Progenitor cell of endocrine pancreas (in vitro differentiated cells): ENCODE measurements at regions not wholly inside any gene's neighbourhood (a gene's known extent, or its start where the extent isn't known, plus 50 kb on each side); places are given as distances from the start of the nearest gene placed in this dataset.

Experiments
- DNase-seq: peaks from one replicate; pipeline ENCODE4 v3.0.0; 2021; ENCODE audit warnings: low spot score; ENCODE audit not compliant: unreplicated experiment
- H3K27ac Mint-ChIP-seq: 2 replicates; pipeline ENCODE4 v1.8.0; 2021; ENCODE audit warnings: mild to moderate bottlenecking, moderate library complexity, mixed read lengths
- H3K27me3 Mint-ChIP-seq: 2 replicates; pipeline ENCODE4 v1.8.0; 2021; ENCODE audit warnings: mixed read lengths
- H3K36me3 Mint-ChIP-seq: 2 replicates; pipeline ENCODE4 v1.8.0; 2022; ENCODE audit warnings: mixed read lengths; ENCODE audit not compliant: insufficient read depth
- H3K4me1 Mint-ChIP-seq: 2 replicates; pipeline ENCODE4 v1.8.0; 2021; ENCODE audit warnings: low read depth, mixed read lengths
- H3K4me3 Mint-ChIP-seq: 2 replicates; pipeline ENCODE4 v1.8.0; 2021; ENCODE audit warnings: low read depth, mild to moderate bottlenecking, moderate library complexity, mixed read lengths
- H3K9me3 Mint-ChIP-seq: 2 replicates; pipeline ENCODE4 v1.8.0; 2021; ENCODE audit warnings: low read depth, mixed read lengths
- TF ChIP-seq, protein P1 (sequence below): fragments of 200-600 bp; sonication (generic); IDR thresholded peaks from one replicate; pipeline ENCODE4 v1.5.0; 2021; ENCODE audit warnings: antibody characterized with exemption, mild to moderate bottlenecking; ENCODE audit not compliant: unreplicated experiment

DNA sequence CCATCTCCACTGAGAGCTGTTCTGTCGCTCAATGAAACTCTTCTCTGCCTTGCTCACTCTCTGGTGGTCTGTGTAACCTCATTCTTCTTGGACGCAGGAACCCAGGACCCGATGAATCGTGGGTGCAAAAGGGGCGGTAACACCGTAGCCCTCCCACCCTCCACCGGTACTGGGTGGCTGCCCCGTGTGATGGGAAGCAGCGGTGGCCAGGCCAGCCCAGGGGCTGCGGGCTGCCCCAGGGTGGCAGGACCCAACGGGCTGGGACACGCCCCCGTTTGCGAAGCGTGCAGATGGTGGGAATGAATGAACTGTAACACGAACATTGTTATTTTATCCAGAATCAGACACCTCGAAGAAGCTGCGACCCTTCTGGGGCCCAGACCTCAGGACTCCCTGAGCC is 92.3 kb upstream of the BACE2 start:
- peaks cover 7% of the 10 kb centered on the region for H3K4me1 Mint-ChIP-seq
- H3K27ac Mint-ChIP-seq = no peak overlapping the region
- H3K27me3 Mint-ChIP-seq = peaks cover 7% of the 10 kb centered on the region
- TF ChIP-seq, protein P1, sequence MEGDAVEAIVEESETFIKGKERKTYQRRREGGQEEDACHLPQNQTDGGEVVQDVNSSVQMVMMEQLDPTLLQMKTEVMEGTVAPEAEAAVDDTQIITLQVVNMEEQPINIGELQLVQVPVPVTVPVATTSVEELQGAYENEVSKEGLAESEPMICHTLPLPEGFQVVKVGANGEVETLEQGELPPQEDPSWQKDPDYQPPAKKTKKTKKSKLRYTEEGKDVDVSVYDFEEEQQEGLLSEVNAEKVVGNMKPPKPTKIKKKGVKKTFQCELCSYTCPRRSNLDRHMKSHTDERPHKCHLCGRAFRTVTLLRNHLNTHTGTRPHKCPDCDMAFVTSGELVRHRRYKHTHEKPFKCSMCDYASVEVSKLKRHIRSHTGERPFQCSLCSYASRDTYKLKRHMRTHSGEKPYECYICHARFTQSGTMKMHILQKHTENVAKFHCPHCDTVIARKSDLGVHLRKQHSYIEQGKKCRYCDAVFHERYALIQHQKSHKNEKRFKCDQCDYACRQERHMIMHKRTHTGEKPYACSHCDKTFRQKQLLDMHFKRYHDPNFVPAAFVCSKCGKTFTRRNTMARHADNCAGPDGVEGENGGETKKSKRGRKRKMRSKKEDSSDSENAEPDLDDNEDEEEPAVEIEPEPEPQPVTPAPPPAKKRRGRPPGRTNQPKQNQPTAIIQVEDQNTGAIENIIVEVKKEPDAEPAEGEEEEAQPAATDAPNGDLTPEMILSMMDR = no peak
- H3K4me3 Mint-ChIP-seq = no peak overlapping the region
- no peaks in the 10 kb centered on the region for H3K36me3 Mint-ChIP-seq
- no peaks in the 10 kb centered on the region for H3K9me3 Mint-ChIP-seq
- DNase-seq = no peak

DNA sequence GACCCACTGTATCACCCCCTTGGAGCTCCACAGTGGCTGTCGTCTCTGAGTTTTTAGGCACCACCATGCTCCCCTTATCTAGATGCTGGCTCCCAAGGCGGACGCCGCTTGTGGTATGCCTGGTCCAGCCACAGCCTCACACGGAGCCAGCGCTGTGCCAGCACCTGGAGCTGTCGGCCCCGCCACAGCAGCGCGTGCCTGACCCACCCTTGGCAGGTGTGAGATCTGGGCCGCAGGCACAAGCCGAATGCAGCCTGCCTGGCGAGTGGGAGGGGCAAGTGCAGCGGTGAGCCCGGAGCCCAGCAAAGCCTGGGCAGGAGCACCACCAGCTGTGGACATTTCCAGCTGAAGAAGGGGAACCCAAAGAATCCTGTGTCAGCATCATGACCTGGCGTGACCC is 91.9 kb upstream of the BACE2 start:
- no peaks in the 10 kb centered on the region for H3K9me3 Mint-ChIP-seq
- H3K27ac Mint-ChIP-seq = no peak overlapping the region
- peaks cover 8% of the 10 kb centered on the region for H3K4me1 Mint-ChIP-seq
- TF ChIP-seq, protein P1 = no peak
- peaks cover 7% of the 10 kb centered on the region for H3K27me3 Mint-ChIP-seq
- H3K4me3 Mint-ChIP-seq = no peak overlapping the region
- H3K36me3 Mint-ChIP-seq = no peaks in the 10 kb centered on the region
- no peak for DNase-seq

DNA sequence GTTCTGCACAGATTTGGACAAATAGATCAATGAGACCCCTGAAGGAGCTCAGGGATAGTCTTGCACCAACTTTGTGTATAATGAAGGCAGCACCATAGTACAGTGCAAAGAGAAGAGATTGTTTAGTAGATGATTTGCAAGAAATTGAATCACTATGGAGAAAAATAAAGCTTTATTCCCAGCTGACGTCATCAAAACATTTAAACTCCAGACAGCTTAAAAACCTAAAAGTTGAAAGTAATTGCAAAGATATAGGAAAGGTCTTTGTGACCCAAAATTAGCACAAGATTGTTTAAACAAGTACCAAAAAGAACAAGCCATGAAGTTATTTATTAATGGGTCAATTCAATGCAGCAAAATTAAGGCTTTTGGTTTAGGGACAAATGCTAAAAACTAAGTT is 88.8 kb upstream of the BACE2 start:
- Mint-ChIP-seq H3K9me3 (peaks cover 7% of the 10 kb centered on the region), H3K4me3 (no peak overlapping the region), H3K27ac (no peak overlapping the region), H3K4me1 (peaks cover 8% of the 10 kb centered on the region), H3K27me3 (peaks cover 7% of the 10 kb centered on the region), H3K36me3 (no peaks in the 10 kb centered on the region)
- TF ChIP-seq, protein P1 = no peak
- no peak for DNase-seq

DNA sequence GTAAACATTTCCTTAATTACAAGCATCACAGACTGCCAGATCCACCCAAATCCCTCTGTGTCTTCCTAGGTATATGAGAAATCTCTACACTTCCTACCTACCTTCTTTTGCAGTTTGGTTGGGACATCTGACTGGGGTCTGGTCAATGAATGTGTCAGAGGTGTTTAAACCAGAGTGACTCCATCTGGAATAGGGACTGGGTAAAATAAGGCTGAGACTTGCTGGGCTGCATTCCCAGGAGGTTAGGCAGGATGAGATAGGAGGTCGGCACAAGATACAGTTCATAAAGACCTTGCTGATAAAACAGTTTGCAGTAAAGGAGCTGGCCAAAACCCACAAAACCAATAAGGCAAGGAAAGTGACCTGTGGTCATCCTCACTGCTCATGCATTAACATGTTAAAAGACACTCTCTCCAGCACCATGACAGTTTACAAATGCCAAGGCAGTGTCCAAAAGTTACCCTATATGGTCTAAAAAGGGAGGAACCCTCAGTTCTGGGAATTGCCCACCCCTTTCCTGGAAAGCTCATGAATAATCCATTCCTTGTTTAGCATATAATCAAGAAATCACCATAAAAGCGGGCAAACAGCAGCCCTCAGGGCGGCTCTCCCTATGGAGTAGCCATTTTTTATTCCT is 87.4 kb upstream of the BACE2 start:
- TF ChIP-seq, protein P1 = no peak
- peaks cover 11% of the 10 kb centered on the region for H3K27me3 Mint-ChIP-seq
- no peaks in the 10 kb centered on the region for H3K36me3 Mint-ChIP-seq
- H3K4me1 Mint-ChIP-seq = peaks cover 8% of the 10 kb centered on the region
- DNase-seq = no peak
- no peak overlapping the region for H3K27ac Mint-ChIP-seq
- no peak overlapping the region for H3K4me3 Mint-ChIP-seq
- H3K9me3 Mint-ChIP-seq = peaks cover 7% of the 10 kb centered on the region

DNA sequence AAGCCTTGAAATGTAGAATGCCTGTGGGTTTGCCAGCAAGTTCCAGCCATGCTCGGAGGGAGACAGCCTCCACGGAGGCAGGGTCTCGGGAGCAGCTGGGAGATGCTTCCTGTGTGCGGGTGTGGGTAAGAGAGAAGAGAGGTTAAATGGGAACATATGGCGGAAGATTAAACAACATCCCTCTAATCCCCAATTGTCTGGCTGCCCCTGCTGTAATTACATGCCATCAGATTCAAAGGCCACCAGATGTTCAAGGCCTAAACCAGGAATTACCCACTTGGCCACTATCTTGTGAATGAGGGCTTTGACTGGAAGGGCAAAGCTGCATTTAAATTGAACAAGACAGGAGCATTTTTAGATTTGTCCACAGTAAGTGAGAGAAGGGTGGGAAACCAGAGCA is 81.4 kb upstream of the BACE2 start:
- peaks cover 16% of the 10 kb centered on the region for H3K27me3 Mint-ChIP-seq
- no peak for DNase-seq
- peaks cover 7% of the 10 kb centered on the region for H3K9me3 Mint-ChIP-seq
- H3K27ac Mint-ChIP-seq = no peak overlapping the region
- H3K4me3 Mint-ChIP-seq = no peak overlapping the region
- H3K36me3 Mint-ChIP-seq = no peaks in the 10 kb centered on the region
- TF ChIP-seq, protein P1 = no peak
- peaks cover 11% of the 10 kb centered on the region for H3K4me1 Mint-ChIP-seq
